ENCODE measurements at regions not wholly inside any gene's neighbourhood (a gene's known extent, or its start where the extent isn't known, plus 50 kb on each side); places are given as distances from the start of the nearest gene placed in this dataset.

DNA sequence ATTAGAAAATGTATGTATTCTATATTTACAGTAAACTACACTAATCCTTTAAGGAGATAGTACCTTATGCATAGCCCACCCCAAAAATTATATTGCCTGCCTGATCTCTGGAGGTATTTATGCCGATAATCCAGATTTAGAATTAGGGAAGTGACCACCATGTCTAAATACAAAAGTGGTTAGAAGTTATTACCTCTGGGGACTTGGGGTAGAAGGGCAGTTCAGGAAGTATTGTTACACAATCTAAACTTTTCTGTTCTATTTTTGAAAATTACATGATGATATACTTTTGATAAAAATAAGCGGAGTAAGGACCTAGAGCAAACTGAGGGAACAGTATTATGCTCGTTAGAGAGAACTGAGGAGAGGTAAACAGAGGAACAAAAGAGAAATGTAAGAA, 90.5 kb upstream of the ZP4 start:
- no peak for DNase-seq

DNA sequence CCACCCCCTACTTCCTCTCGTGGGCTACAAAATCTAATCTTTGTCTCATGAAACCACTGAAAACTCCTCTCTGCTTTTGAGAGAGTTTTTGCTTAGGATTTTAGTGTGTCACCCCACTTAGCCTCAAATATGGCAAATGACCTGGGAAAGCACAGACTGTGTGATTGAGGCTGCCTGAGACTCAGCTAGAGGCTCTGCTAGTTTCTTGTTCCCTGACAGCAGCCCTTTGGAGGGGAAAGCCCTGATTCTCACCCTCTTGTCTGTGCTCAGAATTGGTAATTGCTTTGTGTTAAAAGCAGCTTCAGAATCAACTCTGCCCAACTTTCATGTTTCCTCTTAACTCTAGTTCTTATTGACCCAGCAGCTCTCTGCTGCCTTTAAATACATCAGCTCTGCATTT, 85.6 kb upstream of the ZP4 start:
- DNase-seq: no peak

DNA sequence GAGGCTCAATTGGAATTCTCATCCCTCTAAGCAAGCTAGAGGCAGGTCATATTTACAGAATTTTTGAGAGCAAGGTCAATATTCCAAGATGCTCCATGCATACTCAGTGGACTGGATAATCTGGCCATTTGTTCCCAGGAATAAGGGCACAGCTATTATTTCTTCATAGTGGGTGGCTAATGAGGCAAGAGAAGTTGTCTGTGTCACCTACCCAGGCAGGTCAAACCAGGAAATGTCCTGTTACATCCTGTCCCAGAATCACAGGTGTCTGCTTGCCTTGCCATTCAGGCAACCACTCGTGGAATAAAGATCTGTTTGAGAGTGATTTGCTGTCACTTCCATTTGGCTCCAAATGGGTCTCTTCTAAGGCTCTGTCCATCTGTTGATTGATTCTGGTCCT, 85.2 kb upstream of the ZP4 start:
- no peak for DNase-seq

DNA sequence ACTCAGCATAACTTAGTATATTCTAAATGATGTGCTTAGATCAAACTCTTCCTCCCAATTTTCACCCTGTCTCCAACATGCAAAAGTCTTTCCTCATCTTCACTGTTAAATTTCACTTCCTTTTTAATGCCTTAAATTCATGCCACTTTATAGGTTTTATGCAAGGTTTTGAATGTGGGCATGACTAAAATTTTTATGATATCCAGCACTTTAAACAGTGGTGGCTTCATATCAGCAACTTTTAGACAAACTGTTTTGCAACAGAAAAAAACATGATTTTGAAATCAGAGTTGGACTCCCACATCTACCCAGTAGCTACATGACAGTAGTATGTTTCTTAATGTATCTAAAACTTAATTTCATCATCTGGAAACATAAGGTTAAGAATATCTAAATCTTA, 84.7 kb upstream of the ZP4 start:
- no peak for DNase-seq

DNA sequence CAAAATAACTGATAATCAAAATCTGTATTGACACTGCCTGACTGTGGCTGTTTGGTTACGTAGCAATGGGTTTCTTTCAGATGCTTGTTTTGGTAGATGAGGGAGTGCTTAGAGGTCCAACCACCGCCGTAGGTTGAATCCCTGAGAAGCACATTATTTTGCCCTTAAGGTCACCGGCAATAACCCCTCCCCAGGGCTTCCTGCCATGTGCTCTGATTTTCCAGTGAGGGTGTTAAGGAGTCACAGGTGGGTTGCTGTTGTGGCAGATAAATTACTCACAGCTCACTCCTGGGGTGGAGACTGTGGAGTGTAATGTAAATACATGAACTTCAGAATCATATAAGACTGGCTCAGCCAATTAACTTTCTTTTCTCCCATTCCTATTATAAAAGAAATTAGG, 81.5 kb upstream of the ZP4 start:
- no peak for DNase-seq

DNA sequence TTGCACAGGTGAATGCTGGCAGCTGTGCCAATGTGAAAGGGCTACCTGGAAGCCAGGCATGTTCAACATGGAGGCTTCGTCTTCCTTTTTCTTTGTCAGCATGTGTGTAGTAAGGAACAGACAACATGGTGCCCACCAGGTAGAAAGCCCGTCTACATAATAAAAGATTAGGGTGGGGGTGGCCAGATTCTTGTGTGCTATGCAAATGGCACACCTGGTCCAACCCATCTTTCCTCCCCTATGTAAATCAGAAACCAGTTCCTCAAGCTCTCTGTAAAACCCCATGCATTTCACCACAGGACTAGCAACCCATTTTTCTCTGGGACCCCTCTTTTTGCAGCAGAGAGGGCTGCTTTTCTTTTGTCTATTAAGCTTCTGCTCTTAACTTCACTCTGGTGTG, 72.3 kb upstream of the ZP4 start:
- DNase-seq: no peak

DNA sequence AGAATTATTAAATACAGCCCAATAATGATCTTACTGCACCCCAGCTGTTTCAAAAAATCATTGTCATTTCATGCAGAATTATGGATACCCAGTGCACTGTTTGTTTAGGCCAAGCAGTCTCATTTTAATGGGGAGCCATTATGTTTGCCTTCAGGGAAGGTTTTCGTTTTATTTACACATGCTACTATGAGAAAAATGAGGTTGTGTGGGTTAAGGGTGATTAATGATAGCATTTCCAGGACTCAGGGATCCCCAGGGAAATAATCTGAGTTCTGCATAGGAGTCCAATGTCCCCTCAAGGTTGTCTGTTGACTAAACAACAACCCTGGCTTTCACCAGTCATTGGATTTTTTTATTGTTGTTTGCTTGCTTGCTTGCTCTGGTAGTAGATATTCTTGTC, 71.0 kb upstream of the ZP4 start:
- DNase-seq: no peak

DNA sequence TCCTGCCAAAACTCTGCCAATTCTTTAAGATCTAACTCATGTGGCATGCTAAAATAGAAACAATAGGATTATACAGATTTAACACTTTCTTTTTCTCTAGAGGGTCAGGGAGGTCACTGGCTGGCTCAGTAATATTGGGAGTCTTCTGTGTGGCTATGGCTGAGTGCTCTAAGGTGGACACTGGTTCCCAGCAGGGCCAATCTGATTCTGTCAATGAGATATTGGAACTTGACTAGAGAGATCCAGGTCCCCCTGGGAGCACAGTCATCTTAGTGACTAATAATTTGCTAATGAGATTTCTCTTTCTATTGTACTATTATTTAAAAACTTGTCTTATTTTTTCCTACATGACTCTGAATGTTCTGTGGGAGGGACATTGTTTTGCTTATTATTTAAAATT, 69.1 kb upstream of the ZP4 start:
- no peak for DNase-seq

DNA sequence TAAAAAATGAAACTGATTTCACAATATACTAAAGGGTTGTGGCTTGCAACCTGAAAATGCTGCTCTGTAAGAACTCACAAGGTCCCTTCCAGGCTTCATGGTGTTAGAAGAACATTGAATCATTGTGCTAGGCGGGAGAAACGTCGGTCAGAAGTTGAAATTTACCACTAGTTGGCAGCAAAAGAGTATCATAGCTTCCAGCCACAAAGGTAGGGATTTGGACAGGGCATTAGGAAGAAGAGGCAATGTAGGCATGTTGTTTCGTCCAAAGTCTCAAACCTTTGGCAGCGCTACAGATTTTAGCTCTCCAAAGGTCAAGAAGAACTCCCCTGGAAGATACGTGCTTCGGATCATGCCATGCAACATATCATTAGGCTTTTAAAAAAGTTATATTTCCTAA, 62.5 kb upstream of the ZP4 start:
- no peak for DNase-seq
